ENCODE measurements at regions not wholly inside any gene's neighbourhood (a gene's known extent, or its start where the extent isn't known, plus 50 kb on each side); places are given as distances from the start of the nearest gene placed in this dataset.

GRCh38 chr21:35233756-35234155 is 184.7 kb upstream of the RUNX1 start:
- DNase-seq (ENCODE audit: low spot score), result no peak
- no peak for TF ChIP-seq CTCF (IDR thresholded peaks at IDR 0.05; ENCODE audit: extremely low read depth, missing control alignments)

- TF ChIP-seq CTCF (IDR thresholded peaks at IDR 0.05; ENCODE audit: extremely low read depth, missing control alignments), result no peak
- no peak for DNase-seq (ENCODE audit: low spot score)
Measured at GRCh38 chr21:35232545-35233176, 183.6 kb upstream of the RUNX1 start.

GRCh38 chr21:35231090-35231489 is 182.0 kb upstream of the RUNX1 start:
- TF ChIP-seq CTCF (IDR thresholded peaks at IDR 0.05; ENCODE audit: extremely low read depth, missing control alignments), result no peak

GRCh38 chr21:35229290-35229689 is 180.2 kb upstream of the RUNX1 start:
- TF ChIP-seq CTCF (IDR thresholded peaks at IDR 0.05; ENCODE audit: extremely low read depth, missing control alignments), result no peak
- DNase-seq (ENCODE audit: low spot score), result no peak

More at GRCh38 chr21:35231090-35231489, 182.0 kb upstream of the RUNX1 start:
- DNase-seq (ENCODE audit: low spot score), result no peak

GRCh38 chr21:35227786-35228185 is 178.7 kb upstream of the RUNX1 start:
- TF ChIP-seq CTCF (IDR thresholded peaks at IDR 0.05; ENCODE audit: extremely low read depth, missing control alignments), result no peak
- no peak for DNase-seq (ENCODE audit: low spot score)

- no peak for TF ChIP-seq CTCF (IDR thresholded peaks at IDR 0.05; ENCODE audit: extremely low read depth, missing control alignments)
- DNase-seq (ENCODE audit: low spot score), result peak; percentile 25
Measured at GRCh38 chr21:35226968-35227744, 178.1 kb upstream of the RUNX1 start.

- no peak for DNase-seq (ENCODE audit: low spot score)
- no peak for TF ChIP-seq CTCF (IDR thresholded peaks at IDR 0.05; ENCODE audit: extremely low read depth, missing control alignments)
Measured at GRCh38 chr21:35226328-35226727, 177.2 kb upstream of the RUNX1 start.
